GM20000 (cell line): ENCODE measurements at regions not wholly inside any gene's neighbourhood (a gene's known extent, or its start where the extent isn't known, plus 50 kb on each side); places are given as distances from the start of the nearest gene placed in this dataset.

Experiments
- DNase-seq: peaks from one replicate; pipeline ENCODE4 v3.0.0; 2012; ENCODE audit warnings: low spot score
- CTCF ChIP-seq: IDR thresholded peaks from 2 replicates; pipeline ENCODE4 v1.5.1; 2012; ENCODE audit warnings: mild to moderate bottlenecking, control low read depth; ENCODE audit errors: extremely low read depth, missing control alignments

DNA sequence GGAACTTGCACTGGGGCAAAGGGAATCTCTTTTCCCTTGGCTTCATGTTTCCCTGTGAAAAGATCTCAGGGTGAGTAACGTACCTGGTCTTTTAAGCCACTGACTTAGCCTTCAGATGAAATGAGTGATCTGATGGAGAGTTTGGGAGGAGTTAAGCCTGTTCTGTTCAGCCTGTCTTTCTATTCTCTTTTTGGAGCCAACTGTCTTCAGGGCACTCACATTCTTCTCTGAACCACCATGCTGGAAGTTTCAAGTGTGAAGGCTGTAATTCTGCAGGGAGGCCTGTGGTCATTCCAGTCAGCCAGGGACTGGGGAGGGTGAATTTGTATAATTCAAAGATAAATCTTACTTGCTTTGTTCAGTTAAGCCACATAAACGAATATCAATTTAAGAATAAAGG is 722.2 kb upstream of the SEMA6A start:
- no peak for DNase-seq
- no peak for TF ChIP-seq CTCF

DNA sequence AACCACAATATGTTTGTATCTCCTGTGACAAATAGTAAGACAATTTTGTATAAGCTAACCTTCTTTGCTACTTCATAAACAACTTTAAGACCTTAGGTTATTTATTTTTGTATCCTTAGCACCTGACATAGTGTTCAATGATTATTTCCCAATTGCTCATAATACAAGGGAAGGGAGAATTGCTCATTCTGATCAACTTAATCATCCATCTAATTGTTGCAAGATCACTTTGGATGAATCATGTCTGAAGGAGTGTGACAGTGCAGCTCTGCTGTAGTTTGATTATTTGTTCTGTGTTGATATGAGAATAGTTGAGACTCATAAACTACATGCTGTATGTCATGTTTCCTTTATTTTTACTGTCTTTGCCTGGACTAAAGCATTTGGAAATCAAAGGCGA is 721.3 kb upstream of the SEMA6A start:
- no peak for DNase-seq
- TF ChIP-seq CTCF = no peak

- no peak for TF ChIP-seq CTCF
- no peak for DNase-seq
These were observed 712.2 kb upstream of the SEMA6A start for GRCh38 chr5:117286813-117287212.

DNA sequence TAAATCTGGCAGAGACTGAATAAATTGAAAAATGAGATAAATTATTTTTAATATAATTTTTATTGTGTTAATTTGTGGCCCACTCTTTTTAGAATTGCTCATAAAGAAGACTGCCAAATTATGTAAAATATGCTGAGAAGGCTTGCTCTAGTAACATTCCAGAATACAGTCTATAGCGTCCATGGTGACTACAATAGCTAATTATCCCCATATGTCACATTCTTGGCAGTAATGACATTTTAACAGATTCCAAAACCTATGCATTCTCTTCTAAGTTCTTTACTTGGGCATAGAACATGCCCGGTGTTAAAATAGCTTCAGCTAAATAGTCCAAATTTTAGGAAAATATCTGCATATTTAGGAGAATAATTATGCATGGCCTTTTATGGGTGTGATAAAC is 697.0 kb upstream of the SEMA6A start:
- TF ChIP-seq CTCF = no peak
- no peak for DNase-seq

DNA sequence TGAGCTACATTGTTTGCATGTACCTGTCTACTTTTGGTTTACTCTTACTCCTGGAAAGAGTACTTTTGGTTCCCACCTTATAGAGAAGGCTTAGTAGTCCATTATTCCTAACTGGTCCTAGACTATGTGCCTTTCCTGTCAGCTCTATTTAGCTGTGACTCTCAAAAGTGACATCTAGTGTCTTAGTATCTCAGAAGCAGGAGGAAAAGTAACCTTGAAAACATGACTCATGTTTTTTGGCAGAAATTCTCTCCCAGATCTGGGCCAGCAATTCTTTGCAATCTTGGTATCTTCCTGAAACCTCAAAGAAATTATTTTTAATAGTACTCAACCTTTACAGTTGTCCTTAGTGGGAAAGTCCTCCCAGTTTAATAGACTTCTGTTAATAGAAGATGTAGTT is 691.7 kb upstream of the SEMA6A start:
- DNase-seq = no peak
- TF ChIP-seq CTCF = no peak

DNA sequence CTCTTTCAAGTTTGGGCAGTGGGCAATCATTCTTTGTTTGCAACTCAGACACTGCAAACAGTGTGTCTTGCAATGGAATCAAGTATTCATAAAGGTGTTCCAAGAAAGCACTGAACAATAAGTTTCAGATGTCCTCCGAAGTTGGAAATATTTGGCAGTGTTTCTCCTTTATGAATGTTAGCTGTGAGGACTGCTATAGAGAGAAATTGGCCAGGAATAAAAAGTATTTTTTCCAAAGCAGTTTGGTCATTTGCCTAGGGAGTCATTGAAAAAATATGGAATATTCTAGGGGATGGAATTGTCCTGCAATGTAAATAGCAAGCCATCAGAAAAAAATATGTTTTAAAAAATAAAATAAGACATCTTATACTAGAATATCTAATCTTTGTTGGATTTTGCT is 688.6 kb upstream of the SEMA6A start:
- no peak for TF ChIP-seq CTCF
- no peak for DNase-seq

DNA sequence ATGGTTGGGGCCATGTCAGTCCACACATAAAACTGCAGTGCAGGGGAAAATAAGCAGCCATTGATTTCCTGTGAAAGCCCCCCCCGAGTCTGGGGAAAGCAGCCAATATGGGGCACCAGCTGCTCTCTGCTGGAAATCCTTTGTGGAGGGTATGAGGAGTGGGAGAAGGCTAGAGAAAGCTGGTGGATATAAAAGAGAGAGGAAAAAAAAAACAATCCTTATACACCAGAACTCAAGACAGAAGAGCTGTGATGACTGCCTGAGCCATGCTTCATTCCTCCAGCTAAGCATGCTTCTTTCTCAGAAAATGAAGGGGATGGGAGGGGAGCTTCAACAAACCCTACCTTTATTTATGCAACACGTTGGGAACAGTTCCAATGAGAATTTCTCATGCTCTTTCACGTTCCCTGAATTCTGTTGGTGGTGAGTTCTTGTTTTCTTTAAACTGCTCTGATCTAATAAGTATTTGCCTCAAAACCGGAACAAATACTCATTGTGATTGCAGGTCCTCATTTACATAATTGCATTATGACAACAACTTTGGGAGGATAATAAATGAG is 688.0 kb upstream of the SEMA6A start:
- TF ChIP-seq CTCF = no peak
- DNase-seq = no peak
